Fibroblast of lung (primary cell): ENCODE measurements at regions not wholly inside any gene's neighbourhood (a gene's known extent, or its start where the extent isn't known, plus 50 kb on each side); places are given as distances from the start of the nearest gene placed in this dataset.

Source experiments
- DNase-seq, 2 donors: peaks; one replicate each; pipeline versions ENCODE4 v3.0.0 to v3.0.0-alpha.2; 2010; ENCODE audit warnings: low read depth in 2 of 2
- H2AFZ ChIP-seq: 2 replicates; pipeline ENCODE4 v1.5.1; 2012; ENCODE audit warnings: low read length, control low read depth, inconsistent platforms
- H3K27ac ChIP-seq: 2 replicates; pipeline ENCODE4 v1.5.1; 2011; ENCODE audit warnings: low read length, control low read depth; ENCODE audit not compliant: insufficient read depth
- H3K27me3 ChIP-seq: 2 replicates; pipeline ENCODE4 v1.5.1; 2011; ENCODE audit warnings: mild to moderate bottlenecking, low read length; ENCODE audit not compliant: control insufficient read depth, insufficient read depth
- H3K36me3 ChIP-seq: 2 replicates; pipeline ENCODE4 v1.5.1; 2011; ENCODE audit warnings: low read length; ENCODE audit not compliant: control insufficient read depth, insufficient read depth
- H3K4me1 ChIP-seq: 2 replicates; pipeline ENCODE4 v1.5.1; 2011; ENCODE audit warnings: low read length; ENCODE audit not compliant: control insufficient read depth, insufficient read depth; ENCODE audit errors: extremely low read depth
- H3K4me2 ChIP-seq: 2 replicates; pipeline ENCODE4 v1.5.1; 2011; ENCODE audit warnings: low read length, control low read depth; ENCODE audit not compliant: insufficient read depth; ENCODE audit errors: extremely low read depth
- H3K4me3 ChIP-seq, 4 experiments: fragments of 200-600 bp in 1 of 4; sonication (generic) in 1 of 4; replicated peaks in 1 of 4; 2 replicates each; pipeline ENCODE4 v1.5.1; 2011 to 2016; ENCODE audit warnings: low read length in 4 of 4, low read depth in 3 of 4, mild to moderate bottlenecking in 3 of 4, control low read depth in 2 of 4, inconsistent platforms in 1 of 4, mixed read lengths in 1 of 4; ENCODE audit not compliant: insufficient read depth in 1 of 4; ENCODE audit errors: control extremely low read depth in 1 of 4
- H3K79me2 ChIP-seq: 2 replicates; pipeline ENCODE4 v1.5.1; 2012; ENCODE audit warnings: mild to moderate bottlenecking, low read length, inconsistent platforms; ENCODE audit not compliant: control insufficient read depth, insufficient read depth
- H3K9ac ChIP-seq: 2 replicates; pipeline ENCODE4 v1.5.1; 2011; ENCODE audit warnings: mild to moderate bottlenecking, low read length, control low read depth; ENCODE audit not compliant: insufficient read depth
- H3K9me3 ChIP-seq: 2 replicates; pipeline ENCODE4 v1.5.1; 2012; ENCODE audit warnings: low read depth, low read length; ENCODE audit not compliant: control insufficient read depth, insufficient read depth
- H4K20me1 ChIP-seq: 2 replicates; pipeline ENCODE4 v1.5.1; 2011; ENCODE audit warnings: low read length; ENCODE audit not compliant: control insufficient read depth, insufficient read depth; ENCODE audit errors: extremely low read depth
- EZH2 ChIP-seq: IDR thresholded peaks from 2 replicates; pipeline ENCODE4 v1.5.1; 2012; ENCODE audit warnings: low read length, control low read depth, mild to moderate bottlenecking; ENCODE audit errors: missing control alignments
- TF ChIP-seq, protein P1 (sequence below), 2 donors: IDR thresholded peaks in 1 of 2; conservative IDR thresholded peaks in 1 of 2; 1 replicate in 1 of 2; 2 replicates in 1 of 2; pipeline ENCODE4 v1.5.1; 2011 to 2012; ENCODE audit warnings: low read length in 2 of 2, control low read depth in 1 of 2, inconsistent platforms in 1 of 2, low read depth in 1 of 2, mild to moderate bottlenecking in 1 of 2

DNA sequence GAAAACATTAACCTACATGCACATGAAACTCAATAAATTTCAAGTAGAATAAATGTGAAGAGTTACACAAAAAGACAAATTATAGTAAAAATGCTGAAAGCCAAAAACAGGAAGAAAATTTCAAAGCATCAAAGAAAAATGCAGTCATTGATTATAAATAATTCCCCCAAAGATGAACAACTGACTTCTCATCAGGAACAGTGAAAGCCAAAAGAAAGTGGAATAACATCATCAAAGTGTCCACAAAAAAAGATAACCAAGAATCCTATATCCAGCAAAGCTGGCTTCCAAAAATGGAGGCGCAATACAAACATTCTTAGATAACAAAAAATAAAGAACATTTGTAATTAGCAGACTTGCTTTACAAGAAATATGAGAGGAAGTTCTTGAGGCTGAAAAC is 161.6 kb downstream of the CMPK2 start:
- no peaks in the 10 kb centered on the region for H3K27me3 ChIP-seq
- no peak overlapping the region for H3K4me3 ChIP-seq
- no peak for DNase-seq
- no peak overlapping the region for H2AFZ ChIP-seq
- no peak for TF ChIP-seq EZH2
- TF ChIP-seq, protein P1, sequence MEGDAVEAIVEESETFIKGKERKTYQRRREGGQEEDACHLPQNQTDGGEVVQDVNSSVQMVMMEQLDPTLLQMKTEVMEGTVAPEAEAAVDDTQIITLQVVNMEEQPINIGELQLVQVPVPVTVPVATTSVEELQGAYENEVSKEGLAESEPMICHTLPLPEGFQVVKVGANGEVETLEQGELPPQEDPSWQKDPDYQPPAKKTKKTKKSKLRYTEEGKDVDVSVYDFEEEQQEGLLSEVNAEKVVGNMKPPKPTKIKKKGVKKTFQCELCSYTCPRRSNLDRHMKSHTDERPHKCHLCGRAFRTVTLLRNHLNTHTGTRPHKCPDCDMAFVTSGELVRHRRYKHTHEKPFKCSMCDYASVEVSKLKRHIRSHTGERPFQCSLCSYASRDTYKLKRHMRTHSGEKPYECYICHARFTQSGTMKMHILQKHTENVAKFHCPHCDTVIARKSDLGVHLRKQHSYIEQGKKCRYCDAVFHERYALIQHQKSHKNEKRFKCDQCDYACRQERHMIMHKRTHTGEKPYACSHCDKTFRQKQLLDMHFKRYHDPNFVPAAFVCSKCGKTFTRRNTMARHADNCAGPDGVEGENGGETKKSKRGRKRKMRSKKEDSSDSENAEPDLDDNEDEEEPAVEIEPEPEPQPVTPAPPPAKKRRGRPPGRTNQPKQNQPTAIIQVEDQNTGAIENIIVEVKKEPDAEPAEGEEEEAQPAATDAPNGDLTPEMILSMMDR (conservative IDR thresholded peaks at IDR 0.05 in 1 of 2, IDR thresholded peaks at IDR 0.05 in 1 of 2; ENCODE audit: low read depth in 1 of 2, low read length in 2 of 2) = no peak
- no peak overlapping the region for H3K4me2 ChIP-seq
- no peaks in the 10 kb centered on the region for H3K4me1 ChIP-seq
- no peak overlapping the region for H3K27ac ChIP-seq
- H3K9ac ChIP-seq = no peak overlapping the region
- H3K79me2 ChIP-seq = no peaks in the 10 kb centered on the region
- no peaks in the 10 kb centered on the region for H4K20me1 ChIP-seq
- H3K36me3 ChIP-seq = no peaks in the 10 kb centered on the region
- no peaks in the 10 kb centered on the region for H3K9me3 ChIP-seq

DNA sequence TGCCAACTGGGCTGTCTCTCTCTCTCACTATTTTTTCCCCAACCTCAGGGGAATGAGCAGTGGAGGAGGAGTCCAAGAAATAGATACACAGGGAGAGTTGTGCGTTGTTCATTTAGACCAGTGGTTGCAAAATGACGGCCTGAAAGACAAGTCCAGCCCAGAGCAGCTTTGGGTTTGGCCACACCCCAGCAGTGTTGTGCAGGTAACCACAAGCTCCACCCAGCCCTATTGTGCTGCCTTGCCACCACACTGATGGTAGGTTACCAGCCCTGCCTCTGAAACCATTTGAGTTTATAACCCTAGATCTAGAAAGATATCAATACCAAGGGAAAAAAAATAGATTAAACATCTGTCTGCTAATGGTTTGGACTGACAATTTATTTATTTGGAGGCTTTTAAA is 144.3 kb downstream of the CMPK2 start:
- DNase-seq = no peak
- Histone ChIP-seq H4K20me1 (no peaks in the 10 kb centered on the region), H3K36me3 (no peaks in the 10 kb centered on the region), H3K9ac (no peak overlapping the region), H2AFZ (no peak overlapping the region), H3K27ac (no peak overlapping the region), H3K79me2 (no peaks in the 10 kb centered on the region), H3K4me2 (no peak overlapping the region), H3K27me3 (no peaks in the 10 kb centered on the region), H3K4me3 (no peak overlapping the region), H3K4me1 (no peaks in the 10 kb centered on the region), H3K9me3 (no peaks in the 10 kb centered on the region)
- no peak for TF ChIP-seq EZH2
- TF ChIP-seq, protein P1 (conservative IDR thresholded peaks at IDR 0.05 in 1 of 2, IDR thresholded peaks at IDR 0.05 in 1 of 2; ENCODE audit: low read depth in 1 of 2, low read length in 2 of 2) = no peak

DNA sequence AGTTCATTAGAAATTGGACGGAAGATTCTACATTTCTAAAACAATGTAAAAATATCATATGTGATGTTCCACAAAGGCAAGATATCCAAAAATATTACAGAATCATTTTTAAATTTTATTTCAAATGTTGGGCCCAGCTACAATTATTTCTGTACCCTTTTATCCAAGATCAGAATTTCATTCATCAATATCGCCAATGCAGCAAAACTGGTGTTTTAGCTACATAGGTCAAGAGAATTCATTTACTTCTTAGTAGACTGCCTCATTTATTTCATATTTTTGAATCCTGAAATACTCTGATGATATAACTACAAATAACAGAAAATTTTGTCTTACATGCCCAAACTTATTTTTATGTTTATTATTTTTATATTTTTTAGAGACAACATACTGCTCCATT is 143.1 kb downstream of the CMPK2 start:
- Histone ChIP-seq H2AFZ (no peak overlapping the region), H3K27ac (no peak overlapping the region), H4K20me1 (no peaks in the 10 kb centered on the region), H3K27me3 (no peaks in the 10 kb centered on the region), H3K36me3 (no peaks in the 10 kb centered on the region), H3K9me3 (no peaks in the 10 kb centered on the region), H3K4me2 (no peak overlapping the region), H3K9ac (no peak overlapping the region), H3K4me1 (no peaks in the 10 kb centered on the region), H3K4me3 (no peak overlapping the region), H3K79me2 (no peaks in the 10 kb centered on the region)
- TF ChIP-seq EZH2 = no peak
- TF ChIP-seq, protein P1 (conservative IDR thresholded peaks at IDR 0.05 in 1 of 2, IDR thresholded peaks at IDR 0.05 in 1 of 2; ENCODE audit: low read depth in 1 of 2, low read length in 2 of 2) = no peak
- no peak for DNase-seq
